ENCODE measurements at regions not wholly inside any gene's neighbourhood (a gene's known extent, or its start where the extent isn't known, plus 50 kb on each side); places are given as distances from the start of the nearest gene placed in this dataset.

GRCh38 chr9:91117959-91118703 lies 243.6 kb downstream of the AUH start:
- CTCF ChIA-PET (ENCODE audit: partially characterized antibody) = no interaction called here
- peaks cover 0 to 4% of the 10 kb centered on the region in 2 experiments; a peak in 3 of 4 replicates for H3K9me3 ChIP-seq (ENCODE audit: insufficient read depth in 2 of 2, low read depth in 1 of 2, low read length in 1 of 2)
- TF ChIP-seq KDM1A (IDR thresholded peaks at IDR 0.05; ENCODE audit: borderline replicate concordance, low read length) = no peak
- TF ChIP-seq CREB1 (IDR thresholded peaks at IDR 0.05) = 0 out of 2 replicates have a peak, but pooled peaks have one; percentile 34
- no peak for TF ChIP-seq ZNF274 (IDR thresholded peaks at IDR 0.05; ENCODE audit: borderline replicate concordance, extremely low read depth, low read length)
- no peak for TF ChIP-seq POU5F1 (IDR thresholded peaks at IDR 0.05; ENCODE audit: low read depth, low read length)
- TF ChIP-seq PHF8 (conservative IDR thresholded peaks at IDR 0.05; ENCODE audit: low read depth, low read length) = no peak
- TF ChIP-seq ASH2L (IDR thresholded peaks at IDR 0.05; ENCODE audit: low read length) = peak; percentile 28
- TF ChIP-seq HDAC2 (IDR thresholded peaks at IDR 0.05; ENCODE audit: borderline replicate concordance in 1 of 2, low read depth in 2 of 2, low read length in 2 of 2) = no peak
- 0 out of 2 replicates have a peak, but pooled peaks have one; percentile 22 for TF ChIP-seq ATF3 (IDR thresholded peaks at IDR 0.05; ENCODE audit: insufficient read depth, low read depth, low read length)
- TF ChIP-seq SP1 (IDR thresholded peaks at IDR 0.05; ENCODE audit: low read depth, low read length) = no peak
- no peak for TF ChIP-seq BCL11A (IDR thresholded peaks at IDR 0.05; ENCODE audit: low read depth in 2 of 2, low read length in 2 of 2)
- TF ChIP-seq TEAD4 (IDR thresholded peaks at IDR 0.05; ENCODE audit: low read depth, low read length) = peak; percentile 61; the same call in 1 of the 2 replicates

More at GRCh38 chr9:91117959-91118703, 243.6 kb downstream of the AUH start:
- Histone ChIP-seq H2AK5ac (ENCODE audit: low read depth, low read length) (no peak overlapping the region), H3K27me3 (replicated peaks in 1 of 4; ENCODE audit: control insufficient read depth in 3 of 4, extremely low read depth in 1 of 4, insufficient read depth in 3 of 4, low read length in 3 of 4) (no peaks in the 10 kb centered on the region; a peak in 2 of 7 replicates), H2BK20ac (ENCODE audit: low read length) (no peak overlapping the region; the same call in 1 of the 2 replicates), H3K27ac (ENCODE audit: low read depth, low read length) (no peak overlapping the region), H3K4ac (replicated peaks; ENCODE audit: insufficient read length, low read depth, low read length) (no peak overlapping the region), H3K23ac (ENCODE audit: insufficient read length) (no peak overlapping the region), H3K56ac (replicated peaks; ENCODE audit: insufficient read length, low read depth, low read length) (no peak overlapping the region), H3K4me3 (ENCODE audit: extremely low read depth in 1 of 4, insufficient read depth in 2 of 4, low read depth in 3 of 4, low read length in 4 of 4) (peak overlapping the region in 1 of 4 experiments; percentile 31; a peak in 1 of 8 replicates), H4K5ac (ENCODE audit: insufficient read length, low read depth, low read length) (no peak overlapping the region), H3K18ac (ENCODE audit: extremely low read depth, low read length) (0 out of 2 replicates have a peak overlapping the region, but pooled peaks have one; percentile 15), H3K9ac (replicated peaks in 1 of 4; ENCODE audit: extremely low read depth in 1 of 4, low read depth in 3 of 4, low read length in 3 of 4) (no peak overlapping the region), H4K8ac (ENCODE audit: extremely low read depth, insufficient read depth, low read length) (peak overlapping the region; percentile 77), H4K20me1 (replicated peaks in 1 of 2; ENCODE audit: control insufficient read depth in 1 of 2, insufficient read depth in 2 of 2, low read length in 2 of 2) (no peaks in the 10 kb centered on the region), H2BK120ac (replicated peaks; ENCODE audit: low read depth, low read length) (no peak overlapping the region), H4K91ac (replicated peaks; ENCODE audit: insufficient read length, low read length) (no peak overlapping the region), H3K4me2 (ENCODE audit: insufficient read depth in 1 of 2, low read depth in 2 of 2, low read length in 2 of 2) (peak overlapping the region; percentile 43 to 44), H2BK5ac (ENCODE audit: low read depth, low read length) (no peak overlapping the region), H3K79me1 (ENCODE audit: low read depth, low read length) (no peaks in the 10 kb centered on the region), H3K23me2 (ENCODE audit: low read depth, low read length) (no peaks in the 10 kb centered on the region), H2AFZ (ENCODE audit: low read length) (peak overlapping the region; percentile 87), H3K36me3 (ENCODE audit: control insufficient read depth in 2 of 4, insufficient read depth in 4 of 4, low read length in 3 of 4) (no peaks in the 10 kb centered on the region), H3K79me2 (ENCODE audit: control insufficient read depth in 1 of 2, insufficient read depth in 2 of 2, low read length in 2 of 2) (no peaks in the 10 kb centered on the region), H3K14ac (ENCODE audit: insufficient read length) (no peak overlapping the region), H2BK12ac (ENCODE audit: low read depth, low read length) (no peak overlapping the region; the same call in 1 of the 2 replicates), H2BK15ac (ENCODE audit: low read length) (0 out of 2 replicates have a peak overlapping the region, but pooled peaks have one; percentile 31), H3K4me1 (replicated peaks in 1 of 4; ENCODE audit: control insufficient read depth in 3 of 4, insufficient read depth in 4 of 4, low read length in 3 of 4) (peaks cover 4 to 6% (median 5%) of the 10 kb centered on the region in 4 experiments; a peak in 6 of 7 replicates)
- FAIRE-seq (no peak), DNase-seq (ENCODE audit: low read depth in 1 of 2, low spot score in 2 of 2) (peak; percentile 23 to 74)
- 55% methylated on average over 32 of the region's 36 CpGs; no CpG with 5 or more reads in 1 of the 2 experiments for WGBS, 2 experiments (ENCODE audit: extremely low coverage in 1 of 2, insufficient coverage in 1 of 2, insufficient read length in 1 of 2, insufficient replicate concordance in 2 of 2, low coverage in 1 of 2, low lambda C conversion rate in 2 of 2, missing lambda C conversion rate in 1 of 2)
- POLR2A ChIA-PET (ENCODE audit: partially characterized antibody) = interaction anchor here (1.0 kb wide), 1 partner anchor 36 kb away, joined by 3 read pairs; no protein-coding TSS in a partner anchor
